Testis (tissue), 2 donors: ENCODE measurements at regions not wholly inside any gene's neighbourhood (a gene's known extent, or its start where the extent isn't known, plus 50 kb on each side); places are given as distances from the start of the nearest gene placed in this dataset.

Source experiments
- POLR2A ChIP-seq: fragments of 450-650 bp; IDR thresholded peaks from one replicate; pipeline ENCODE4 v1.6.1; 2017; ENCODE audit warnings: antibody characterized with exemption, mild to moderate bottlenecking, moderate library complexity
- TF ChIP-seq, protein P1 (sequence below), 3 experiments: fragments of 450-650 bp in 2 of 3; fragments of 200-600 bp in 1 of 3; sonication (generic) in 1 of 3; IDR thresholded peaks; one replicate each; pipeline ENCODE4 v1.5.1; 2016 to 2019; ENCODE audit warnings: antibody characterized with exemption in 3 of 3, mild to moderate bottlenecking in 2 of 3, moderate library complexity in 1 of 3

DNA sequence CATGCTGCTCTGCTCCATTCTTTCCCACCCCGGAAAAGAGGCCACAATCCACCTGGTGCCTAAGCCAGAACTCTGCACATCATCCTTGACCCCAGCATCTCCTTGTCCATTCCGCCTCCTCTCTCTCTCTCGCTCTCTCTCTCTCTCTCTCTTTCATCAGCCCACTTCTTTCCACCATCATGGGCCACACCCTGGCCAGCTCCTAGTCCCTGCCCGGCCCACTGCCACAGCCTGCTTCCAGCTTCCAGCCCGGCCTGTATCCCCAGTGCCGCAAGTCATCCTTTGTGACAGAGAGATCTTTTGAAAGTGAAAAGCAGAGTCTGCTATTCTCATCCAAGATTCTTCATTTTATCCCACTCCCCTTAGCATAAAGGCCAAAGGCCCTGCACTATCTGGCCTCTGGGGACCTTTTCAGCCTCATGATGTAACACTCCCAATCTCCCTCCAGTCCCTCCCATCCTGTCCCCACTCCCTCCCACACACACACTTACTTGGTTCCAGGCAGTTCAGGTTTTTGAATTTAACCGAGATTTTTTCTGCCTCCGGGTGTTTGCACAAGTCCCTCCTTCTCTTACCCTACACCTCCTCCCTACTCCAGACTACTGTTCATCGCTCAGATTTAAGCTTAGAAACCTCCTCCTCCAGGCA lies 214.0 kb downstream of the EN1 start:
- TF ChIP-seq, protein P1, sequence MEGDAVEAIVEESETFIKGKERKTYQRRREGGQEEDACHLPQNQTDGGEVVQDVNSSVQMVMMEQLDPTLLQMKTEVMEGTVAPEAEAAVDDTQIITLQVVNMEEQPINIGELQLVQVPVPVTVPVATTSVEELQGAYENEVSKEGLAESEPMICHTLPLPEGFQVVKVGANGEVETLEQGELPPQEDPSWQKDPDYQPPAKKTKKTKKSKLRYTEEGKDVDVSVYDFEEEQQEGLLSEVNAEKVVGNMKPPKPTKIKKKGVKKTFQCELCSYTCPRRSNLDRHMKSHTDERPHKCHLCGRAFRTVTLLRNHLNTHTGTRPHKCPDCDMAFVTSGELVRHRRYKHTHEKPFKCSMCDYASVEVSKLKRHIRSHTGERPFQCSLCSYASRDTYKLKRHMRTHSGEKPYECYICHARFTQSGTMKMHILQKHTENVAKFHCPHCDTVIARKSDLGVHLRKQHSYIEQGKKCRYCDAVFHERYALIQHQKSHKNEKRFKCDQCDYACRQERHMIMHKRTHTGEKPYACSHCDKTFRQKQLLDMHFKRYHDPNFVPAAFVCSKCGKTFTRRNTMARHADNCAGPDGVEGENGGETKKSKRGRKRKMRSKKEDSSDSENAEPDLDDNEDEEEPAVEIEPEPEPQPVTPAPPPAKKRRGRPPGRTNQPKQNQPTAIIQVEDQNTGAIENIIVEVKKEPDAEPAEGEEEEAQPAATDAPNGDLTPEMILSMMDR (IDR thresholded peaks at IDR 0.05), result no peak
- TF ChIP-seq POLR2A, result no peak
